ENCODE measurements at regions not wholly inside any gene's neighbourhood (a gene's known extent, or its start where the extent isn't known, plus 50 kb on each side); places are given as distances from the start of the nearest gene placed in this dataset.

DNA sequence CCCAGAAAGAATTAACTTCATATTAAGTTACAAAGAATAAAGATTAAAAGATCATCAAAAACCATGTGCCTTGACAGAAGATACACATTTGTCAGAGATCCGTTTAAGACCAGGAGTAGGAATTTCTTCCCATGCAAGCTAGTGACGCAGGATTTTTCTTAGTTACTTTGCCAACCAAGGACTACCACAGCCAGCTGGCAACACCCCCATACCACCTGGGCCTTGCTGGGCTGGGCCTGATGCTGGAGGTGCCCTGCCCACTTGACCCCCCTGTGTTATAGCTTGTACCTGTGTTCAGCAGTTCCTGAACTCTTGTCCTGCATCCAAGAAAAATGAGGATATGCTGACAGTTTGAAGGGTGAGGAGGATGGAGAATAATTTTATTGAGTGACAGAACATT is 290.9 kb upstream of the SMC2 start:
- TF ChIP-seq, protein P1, sequence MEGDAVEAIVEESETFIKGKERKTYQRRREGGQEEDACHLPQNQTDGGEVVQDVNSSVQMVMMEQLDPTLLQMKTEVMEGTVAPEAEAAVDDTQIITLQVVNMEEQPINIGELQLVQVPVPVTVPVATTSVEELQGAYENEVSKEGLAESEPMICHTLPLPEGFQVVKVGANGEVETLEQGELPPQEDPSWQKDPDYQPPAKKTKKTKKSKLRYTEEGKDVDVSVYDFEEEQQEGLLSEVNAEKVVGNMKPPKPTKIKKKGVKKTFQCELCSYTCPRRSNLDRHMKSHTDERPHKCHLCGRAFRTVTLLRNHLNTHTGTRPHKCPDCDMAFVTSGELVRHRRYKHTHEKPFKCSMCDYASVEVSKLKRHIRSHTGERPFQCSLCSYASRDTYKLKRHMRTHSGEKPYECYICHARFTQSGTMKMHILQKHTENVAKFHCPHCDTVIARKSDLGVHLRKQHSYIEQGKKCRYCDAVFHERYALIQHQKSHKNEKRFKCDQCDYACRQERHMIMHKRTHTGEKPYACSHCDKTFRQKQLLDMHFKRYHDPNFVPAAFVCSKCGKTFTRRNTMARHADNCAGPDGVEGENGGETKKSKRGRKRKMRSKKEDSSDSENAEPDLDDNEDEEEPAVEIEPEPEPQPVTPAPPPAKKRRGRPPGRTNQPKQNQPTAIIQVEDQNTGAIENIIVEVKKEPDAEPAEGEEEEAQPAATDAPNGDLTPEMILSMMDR (IDR thresholded peaks at IDR 0.05) = no peak
- TF ChIP-seq SIN3A (IDR thresholded peaks at IDR 0.05; ENCODE audit: borderline replicate concordance, insufficient read depth, low read depth, low read length) = no peak
- TF ChIP-seq POLR2AphosphoS5 (IDR thresholded peaks at IDR 0.05; ENCODE audit: low read depth, low read length) = no peak
